OCI-M2 (cell line): ENCODE measurements at regions not wholly inside any gene's neighbourhood (a gene's known extent, or its start where the extent isn't known, plus 50 kb on each side); places are given as distances from the start of the nearest gene placed in this dataset.

Experiments
- DNase-seq: peaks from one replicate; lab custom pipeline; 2025; ENCODE audit not compliant: unreplicated experiment; lab: John Stamatoyannopoulos, UW

DNA sequence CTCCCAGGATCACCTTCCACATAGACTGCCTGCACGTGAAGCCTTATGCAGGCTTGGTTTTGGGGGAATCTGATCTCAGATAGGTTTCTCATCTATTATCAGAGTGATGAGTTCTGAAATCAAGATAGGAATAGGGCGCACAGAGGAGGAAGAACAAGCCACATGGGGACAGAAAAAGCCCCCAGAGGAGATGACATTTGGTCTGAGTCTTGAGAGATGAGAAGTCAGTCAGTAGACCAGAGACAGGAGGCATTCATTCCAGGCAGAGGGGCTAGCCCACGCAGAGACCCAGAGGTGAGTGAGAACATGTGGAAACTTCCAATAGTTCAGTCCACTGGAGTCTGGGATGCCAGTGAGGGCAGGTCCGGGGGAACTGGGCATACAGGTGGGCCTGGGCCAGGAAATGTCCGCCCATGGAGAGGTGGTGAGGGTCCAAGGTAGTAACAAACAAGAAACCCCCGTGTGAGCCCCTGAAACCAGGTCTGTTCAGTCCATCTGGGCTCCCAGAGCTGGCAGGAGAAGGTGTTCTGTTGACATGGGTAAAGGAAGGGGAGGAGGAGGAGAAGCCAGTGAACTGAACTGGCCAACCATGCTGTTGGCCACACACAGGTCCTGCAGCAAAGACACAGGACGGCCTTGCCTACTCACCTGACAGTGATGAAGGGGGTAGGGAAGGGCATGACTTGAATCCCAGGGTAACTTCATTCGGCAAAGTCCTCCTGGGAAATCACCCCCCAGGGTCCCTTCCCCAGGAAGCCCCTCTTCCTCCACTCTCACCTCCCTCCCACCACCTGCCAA lies 69.3 kb upstream of the SMNDC1 start:
- no peak for DNase-seq

GRCh38 chr10:110375121-110375520 lies 70.4 kb upstream of the SMNDC1 start:
- no peak for DNase-seq

GRCh38 chr10:110376021-110376766 lies 71.5 kb upstream of the SMNDC1 start:
- DNase-seq = no peak

GRCh38 chr10:110376767-110377160 lies 72.0 kb upstream of the SMNDC1 start:
- DNase-seq = no peak

DNA sequence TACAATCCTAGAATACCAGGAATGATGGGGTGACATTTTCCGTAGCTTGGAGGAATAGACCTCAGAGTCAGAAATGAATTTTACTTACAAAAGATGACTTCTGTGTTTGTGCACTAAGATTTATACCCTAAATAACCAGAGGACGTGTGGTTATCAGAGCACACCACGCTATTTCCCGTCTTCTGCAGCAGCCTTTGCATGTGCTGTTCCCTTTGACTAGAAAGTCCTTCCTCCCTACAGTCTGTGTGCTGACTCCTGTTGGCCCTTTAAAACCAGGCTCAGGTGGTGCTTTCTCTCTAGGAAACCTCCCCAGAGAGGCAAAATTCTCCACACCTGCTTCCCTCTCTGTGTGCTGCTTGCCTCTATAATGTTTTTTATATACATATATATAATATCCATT lies 73.3 kb upstream of the SMNDC1 start:
- DNase-seq = no peak

DNA sequence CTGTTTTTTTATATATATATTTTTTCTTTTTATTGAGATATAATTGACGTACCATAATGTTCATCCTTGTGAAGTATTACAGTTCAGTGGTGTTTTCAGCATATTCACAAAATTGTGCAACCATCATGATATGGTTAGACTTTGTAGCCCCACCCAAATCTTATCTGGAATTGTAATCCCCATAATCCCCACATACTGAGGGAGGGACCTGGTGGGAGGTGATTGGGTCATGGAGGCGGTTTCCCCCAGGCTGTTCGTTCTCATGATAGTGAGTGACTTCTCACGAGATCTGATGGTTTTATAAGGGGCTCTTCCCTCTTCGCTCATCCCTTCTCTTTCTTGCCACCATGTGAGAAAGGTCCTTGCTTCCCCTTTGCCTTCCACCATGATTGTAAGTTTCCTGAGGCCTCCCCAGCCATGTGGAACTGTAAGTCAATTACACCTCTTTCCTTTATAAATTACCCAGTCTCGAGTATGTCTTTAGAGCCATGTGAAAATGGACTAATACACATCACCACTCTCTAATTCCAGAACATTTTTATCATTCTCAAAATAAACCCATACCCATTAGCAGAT lies 73.9 kb upstream of the SMNDC1 start:
- no peak for DNase-seq

- no peak for DNase-seq
These were observed 75.1 kb upstream of the SMNDC1 start for GRCh38 chr10:110379831-110380230.

DNA sequence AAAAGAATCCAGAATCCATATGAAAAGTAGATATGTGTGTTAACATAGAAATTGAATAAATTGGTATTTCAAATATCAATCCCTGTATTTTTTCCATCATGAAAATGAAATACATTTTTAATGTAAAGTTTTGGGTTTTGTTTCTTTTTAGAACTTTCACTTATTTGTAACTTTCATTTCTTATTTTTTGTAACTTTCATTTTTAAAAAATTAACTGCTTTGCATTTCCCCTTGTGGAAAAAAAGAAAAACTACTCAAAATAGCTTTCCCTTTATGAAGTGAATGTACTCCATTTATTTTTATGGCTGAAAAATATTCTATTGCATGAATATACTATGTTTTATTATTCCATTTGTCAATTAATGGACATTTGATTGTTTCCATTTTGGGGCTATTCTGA lies 75.6 kb upstream of the SMNDC1 start:
- DNase-seq = no peak

DNA sequence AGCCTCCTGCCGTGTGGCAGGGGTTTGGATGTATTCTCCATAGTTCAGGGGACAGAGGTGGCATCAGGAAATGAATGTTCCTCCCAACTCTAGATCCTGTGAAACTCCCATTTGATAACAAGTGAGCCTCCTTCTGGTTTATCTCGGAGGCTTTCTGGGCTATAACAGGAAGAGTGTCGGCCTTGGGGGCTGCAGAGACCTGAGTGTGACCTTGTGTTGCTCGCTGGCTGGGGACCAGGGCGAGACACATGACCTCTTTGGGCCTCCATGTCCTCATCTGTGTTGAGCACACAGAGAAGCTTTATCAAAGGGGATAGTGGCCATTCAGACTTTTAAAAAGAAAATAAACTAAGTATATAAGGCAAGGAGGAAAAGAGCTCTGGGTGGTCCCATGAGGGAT lies 78.0 kb upstream of the SMNDC1 start:
- no peak for DNase-seq

DNA sequence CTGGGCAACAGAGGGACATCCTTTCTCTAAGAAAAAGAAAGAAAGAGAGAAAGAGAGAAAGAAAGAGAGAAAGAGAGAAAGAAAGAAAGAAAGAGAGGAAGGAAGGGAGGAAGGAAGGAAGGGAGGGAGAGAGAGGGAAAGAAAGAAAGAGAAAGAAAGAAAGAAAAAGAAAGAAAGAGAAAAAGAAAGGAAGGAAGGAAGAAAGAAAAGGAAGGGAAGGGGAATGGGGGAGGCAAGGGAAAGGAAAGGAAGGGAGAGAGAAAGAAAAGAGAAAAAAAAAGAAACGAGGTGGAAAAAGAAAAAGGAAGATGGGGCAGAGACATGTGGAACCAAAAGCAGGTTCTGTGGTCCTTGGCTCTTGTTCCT lies 82.9 kb upstream of the SMNDC1 start:
- no peak for DNase-seq

- no peak for DNase-seq
These were observed 83.4 kb upstream of the SMNDC1 start for GRCh38 chr10:110387983-110388686.

DNA sequence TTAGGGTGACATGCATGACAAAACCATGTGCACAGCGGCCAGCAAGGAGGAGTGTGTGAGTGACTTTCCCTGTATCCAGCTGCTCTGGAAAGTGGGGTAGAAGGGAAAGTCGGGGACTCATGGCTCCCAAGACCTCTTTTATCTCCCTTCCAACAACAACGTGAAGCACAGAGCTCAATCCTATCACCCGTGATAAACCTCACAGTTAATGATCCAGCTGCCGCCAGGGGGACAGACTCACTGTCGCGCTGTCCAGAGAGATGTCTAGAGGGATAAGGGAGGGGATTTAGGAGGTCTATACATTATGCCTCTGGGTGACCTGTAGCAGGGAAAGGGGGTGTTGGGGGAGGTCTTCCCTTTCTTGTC lies 84.0 kb upstream of the SMNDC1 start:
- DNase-seq = no peak

DNA sequence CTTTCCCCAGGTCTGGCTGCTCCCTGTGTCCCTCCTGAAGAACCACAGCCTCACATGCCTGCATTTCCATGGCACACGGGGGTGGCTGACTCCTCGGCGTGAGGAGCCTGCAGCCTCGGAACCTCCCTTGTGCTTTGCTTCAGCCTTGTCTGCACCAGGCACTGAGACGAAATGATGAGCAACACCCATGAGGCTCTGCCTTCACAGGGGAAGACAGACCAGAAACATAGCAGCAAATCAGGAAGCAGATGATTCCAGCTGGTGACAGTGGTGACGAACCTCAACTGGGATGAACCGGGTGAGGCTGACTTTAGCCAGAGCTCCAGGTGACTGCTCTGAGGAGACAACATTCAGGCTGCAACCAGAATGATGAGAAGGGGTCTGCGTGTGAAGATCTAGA lies 84.5 kb upstream of the SMNDC1 start:
- no peak for DNase-seq

- DNase-seq = no peak
These were observed 86.8 kb upstream of the SMNDC1 start for GRCh38 chr10:110391541-110391940.

GRCh38 chr10:110392121-110392520 lies 87.4 kb upstream of the SMNDC1 start:
- DNase-seq = no peak

- no peak for DNase-seq
These were observed 88.4 kb upstream of the SMNDC1 start for GRCh38 chr10:110392868-110393740.

DNA sequence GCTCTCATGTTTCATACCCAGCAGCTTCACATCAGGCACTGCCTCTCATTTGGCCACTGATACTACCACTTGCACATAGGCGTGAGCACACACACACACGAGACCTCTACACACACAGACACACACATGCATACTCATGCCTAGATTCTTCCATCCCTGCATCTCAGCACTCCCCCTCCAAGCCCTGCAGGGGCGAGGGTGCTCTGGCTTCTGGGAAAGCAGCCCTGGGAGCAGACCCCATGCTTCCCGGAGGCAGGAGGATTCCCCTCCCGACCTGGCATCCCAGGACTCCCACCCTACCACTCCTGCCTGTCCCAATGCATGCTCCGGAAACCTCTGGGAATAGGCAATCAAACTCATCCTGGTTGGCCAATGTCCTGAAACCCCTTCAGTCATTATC lies 89.1 kb upstream of the SMNDC1 start:
- no peak for DNase-seq

- no peak for DNase-seq
These were observed 89.6 kb upstream of the SMNDC1 start for GRCh38 chr10:110394296-110394695.

DNA sequence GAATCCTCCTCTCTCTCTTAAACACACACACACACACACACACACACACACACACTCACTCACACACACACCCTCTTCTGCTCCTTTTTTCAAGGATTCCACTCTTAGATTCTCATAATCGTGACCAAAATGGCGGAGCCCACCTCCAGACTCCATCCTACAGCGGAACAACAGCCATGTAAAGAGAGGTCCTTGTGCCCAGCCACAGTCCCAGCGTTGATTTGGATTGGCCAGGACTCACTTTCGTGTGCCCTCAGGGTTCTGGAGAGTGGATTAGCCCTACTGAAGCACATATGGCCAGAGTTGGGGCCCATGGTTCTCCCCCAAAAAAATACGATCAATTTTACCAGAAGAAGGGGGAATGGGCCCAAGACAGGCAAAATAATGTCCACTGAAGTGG lies 90.2 kb upstream of the SMNDC1 start:
- DNase-seq = no peak

DNA sequence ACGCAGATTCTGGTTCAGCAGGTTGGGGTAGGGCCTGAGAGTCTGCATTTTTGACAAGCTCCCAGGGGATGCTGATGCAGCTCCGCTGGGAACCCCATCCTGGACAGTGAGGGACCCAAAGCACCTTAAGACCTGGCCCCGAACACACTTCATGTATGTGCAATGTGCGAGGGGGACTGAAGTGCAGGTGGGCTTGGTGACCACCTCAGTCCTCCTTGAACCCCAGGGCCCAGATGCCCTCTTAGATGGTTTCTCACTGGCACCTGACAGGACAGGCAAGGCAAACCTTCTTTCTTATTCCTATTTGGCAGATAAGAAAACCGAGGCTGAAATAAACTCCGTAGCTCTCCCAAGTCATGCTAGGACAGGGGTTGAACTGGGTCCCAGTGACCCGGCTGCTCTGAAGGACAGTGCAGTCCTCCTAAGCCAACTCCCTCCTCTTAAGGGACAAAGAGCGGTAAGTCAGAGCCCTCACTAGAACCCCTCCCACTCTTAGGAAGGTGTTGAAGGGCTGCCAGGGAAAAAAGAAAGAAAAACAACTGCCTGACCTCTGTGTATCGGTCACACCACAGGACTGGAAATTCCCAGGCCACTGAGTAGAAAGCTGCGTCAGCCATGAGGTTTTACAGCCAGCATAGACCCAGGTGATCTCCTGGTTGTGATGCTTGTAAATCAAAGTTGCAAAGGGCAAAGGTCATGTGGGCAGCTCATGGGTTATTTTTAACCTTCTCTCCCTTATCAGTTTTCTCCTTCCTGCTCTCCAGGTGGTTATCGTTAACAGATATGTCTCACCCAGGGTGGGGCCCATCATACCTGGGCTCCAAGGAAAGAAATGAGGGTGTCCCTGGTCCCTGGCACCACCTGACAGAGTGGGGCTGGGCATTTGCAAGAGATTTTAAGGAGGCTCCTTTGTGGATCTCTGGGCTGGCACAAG lies 90.9 kb upstream of the SMNDC1 start:
- DNase-seq = no peak
